ENCODE measurements at regions not wholly inside any gene's neighbourhood (a gene's known extent, or its start where the extent isn't known, plus 50 kb on each side); places are given as distances from the start of the nearest gene placed in this dataset.

- ATAC-seq (ENCODE audit: low FRiP score in 2 of 2) (no peak), DNase-seq (no peak)
- no peaks in the 10 kb centered on the region for H3K27me3 ChIP-seq
- 72 to 77% methylated on average over 3 of the region's 3 CpGs for WGBS, 2 donors
- no peaks in the 10 kb centered on the region for H3K4me1 ChIP-seq
- no peaks in the 10 kb centered on the region for H3K9me3 ChIP-seq
- H3K36me3 ChIP-seq, result no peaks in the 10 kb centered on the region
- no peak overlapping the region for H3K4me3 ChIP-seq
- no peak overlapping the region for H3K27ac ChIP-seq
- TF ChIP-seq POLR2AphosphoS5 (IDR thresholded peaks at IDR 0.05) (no peak), EP300 (IDR thresholded peaks at IDR 0.05) (no peak), POLR2A (IDR thresholded peaks at IDR 0.05) (no peak)
- TF ChIP-seq, protein P1, sequence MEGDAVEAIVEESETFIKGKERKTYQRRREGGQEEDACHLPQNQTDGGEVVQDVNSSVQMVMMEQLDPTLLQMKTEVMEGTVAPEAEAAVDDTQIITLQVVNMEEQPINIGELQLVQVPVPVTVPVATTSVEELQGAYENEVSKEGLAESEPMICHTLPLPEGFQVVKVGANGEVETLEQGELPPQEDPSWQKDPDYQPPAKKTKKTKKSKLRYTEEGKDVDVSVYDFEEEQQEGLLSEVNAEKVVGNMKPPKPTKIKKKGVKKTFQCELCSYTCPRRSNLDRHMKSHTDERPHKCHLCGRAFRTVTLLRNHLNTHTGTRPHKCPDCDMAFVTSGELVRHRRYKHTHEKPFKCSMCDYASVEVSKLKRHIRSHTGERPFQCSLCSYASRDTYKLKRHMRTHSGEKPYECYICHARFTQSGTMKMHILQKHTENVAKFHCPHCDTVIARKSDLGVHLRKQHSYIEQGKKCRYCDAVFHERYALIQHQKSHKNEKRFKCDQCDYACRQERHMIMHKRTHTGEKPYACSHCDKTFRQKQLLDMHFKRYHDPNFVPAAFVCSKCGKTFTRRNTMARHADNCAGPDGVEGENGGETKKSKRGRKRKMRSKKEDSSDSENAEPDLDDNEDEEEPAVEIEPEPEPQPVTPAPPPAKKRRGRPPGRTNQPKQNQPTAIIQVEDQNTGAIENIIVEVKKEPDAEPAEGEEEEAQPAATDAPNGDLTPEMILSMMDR (IDR thresholded peaks at IDR 0.05), result no peak
Measured at GRCh38 chr21:22250355-22250754, 1252.1 kb downstream of the NCAM2 start.

DNA sequence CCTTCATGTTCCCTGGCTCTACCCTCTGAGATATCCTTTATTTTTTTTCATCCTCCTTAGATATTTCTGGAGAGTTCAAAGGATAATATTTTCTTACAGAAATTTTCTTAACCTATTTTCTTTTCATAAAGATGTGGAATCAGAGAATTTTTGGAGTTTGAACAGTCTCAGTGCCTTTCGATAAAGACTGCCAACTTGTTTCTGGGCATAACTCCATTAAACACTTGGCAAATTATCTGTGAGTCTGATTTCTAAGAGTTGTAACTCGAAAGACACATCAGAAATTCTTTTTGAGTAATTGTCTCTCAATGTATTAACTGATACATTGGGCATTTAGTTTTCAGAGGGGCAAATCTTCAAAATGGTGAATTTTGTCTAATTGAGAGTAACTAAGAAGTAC is 1255.6 kb downstream of the NCAM2 start:
- Histone ChIP-seq H3K27ac (no peak overlapping the region), H3K9me3 (no peaks in the 10 kb centered on the region), H3K36me3 (no peaks in the 10 kb centered on the region), H3K27me3 (no peaks in the 10 kb centered on the region), H3K4me3 (no peak overlapping the region), H3K4me1 (no peaks in the 10 kb centered on the region)
- TF ChIP-seq POLR2A (IDR thresholded peaks at IDR 0.05) (no peak), POLR2AphosphoS5 (IDR thresholded peaks at IDR 0.05) (no peak), EP300 (IDR thresholded peaks at IDR 0.05) (no peak)
- TF ChIP-seq, protein P1 (IDR thresholded peaks at IDR 0.05), result no peak
- ATAC-seq (ENCODE audit: low FRiP score in 2 of 2) (no peak), DNase-seq (no peak)
- WGBS, 2 donors, result 66 to 71% methylated on average over 2 of the region's 2 CpGs

DNA sequence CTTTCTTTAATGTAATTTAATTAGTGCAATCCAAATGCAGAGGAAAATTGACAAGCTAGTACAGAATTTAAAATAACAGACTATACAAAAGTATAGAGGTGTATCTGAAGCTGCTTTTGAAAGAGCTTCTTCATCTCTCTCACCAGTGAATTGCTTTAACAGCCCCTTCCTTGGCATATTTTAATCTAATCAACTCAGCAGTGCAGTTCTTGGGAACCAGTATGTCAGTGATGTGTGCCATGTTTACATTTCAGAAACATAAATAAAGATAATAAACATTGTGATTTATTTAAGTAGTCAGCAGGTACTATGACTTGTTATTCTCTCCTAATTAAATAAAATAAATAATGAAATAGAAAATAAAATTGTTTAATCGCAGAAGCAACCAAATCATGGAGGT is 1260.6 kb downstream of the NCAM2 start:
- H3K27me3 ChIP-seq, result no peaks in the 10 kb centered on the region
- H3K27ac ChIP-seq, result no peak overlapping the region
- no peaks in the 10 kb centered on the region for H3K9me3 ChIP-seq
- ATAC-seq (ENCODE audit: low FRiP score in 2 of 2), result no peak
- H3K36me3 ChIP-seq, result no peaks in the 10 kb centered on the region
- 84 to 85% methylated on average over 1 of the region's 1 CpG for WGBS, 2 donors
- H3K4me3 ChIP-seq, result no peak overlapping the region
- H3K4me1 ChIP-seq, result no peaks in the 10 kb centered on the region
- no peak for DNase-seq
- TF ChIP-seq POLR2A (IDR thresholded peaks at IDR 0.05) (no peak), POLR2AphosphoS5 (IDR thresholded peaks at IDR 0.05) (no peak), EP300 (IDR thresholded peaks at IDR 0.05) (no peak)
- TF ChIP-seq, protein P1 (IDR thresholded peaks at IDR 0.05), result no peak

- Histone ChIP-seq H3K4me1 (no peaks in the 10 kb centered on the region), H3K36me3 (no peaks in the 10 kb centered on the region), H3K27ac (no peak overlapping the region), H3K9me3 (no peaks in the 10 kb centered on the region), H3K27me3 (no peaks in the 10 kb centered on the region), H3K4me3 (no peak overlapping the region)
- TF ChIP-seq POLR2A (IDR thresholded peaks at IDR 0.05) (no peak), EP300 (IDR thresholded peaks at IDR 0.05) (no peak), POLR2AphosphoS5 (IDR thresholded peaks at IDR 0.05) (no peak)
- TF ChIP-seq, protein P1 (IDR thresholded peaks at IDR 0.05), result no peak
- ATAC-seq (ENCODE audit: low FRiP score in 2 of 2) (no peak), DNase-seq (no peak)
- WGBS, 2 donors, result 92 to 95% methylated on average over 2 of the region's 2 CpGs
Measured at GRCh38 chr21:22260274-22260673, 1262.1 kb downstream of the NCAM2 start.

GRCh38 chr21:22263890-22264289 is 1265.7 kb downstream of the NCAM2 start:
- 92% methylated on average over 8 of the region's 8 CpGs for WGBS, 2 donors
- no peaks in the 10 kb centered on the region for H3K27me3 ChIP-seq
- no peak overlapping the region for H3K4me3 ChIP-seq
- no peak for DNase-seq
- no peaks in the 10 kb centered on the region for H3K36me3 ChIP-seq
- no peak for ATAC-seq (ENCODE audit: low FRiP score in 2 of 2)
- H3K27ac ChIP-seq, result no peak overlapping the region
- H3K4me1 ChIP-seq, result no peaks in the 10 kb centered on the region
- H3K9me3 ChIP-seq, result no peaks in the 10 kb centered on the region
- TF ChIP-seq POLR2A (IDR thresholded peaks at IDR 0.05) (no peak), EP300 (IDR thresholded peaks at IDR 0.05) (no peak), POLR2AphosphoS5 (IDR thresholded peaks at IDR 0.05) (no peak)
- TF ChIP-seq, protein P1 (IDR thresholded peaks at IDR 0.05), result no peak

Measured in upper lobe of left lung (tissue), 6 donors.